Erythroblast (primary cell): ENCODE measurements at regions not wholly inside any gene's neighbourhood (a gene's known extent, or its start where the extent isn't known, plus 50 kb on each side); places are given as distances from the start of the nearest gene placed in this dataset.

ENCODE experiments used
- GATA1 ChIP-seq: IDR thresholded peaks from 2 replicates; pipeline ENCODE4 v1.6.1; 2011; ENCODE audit warnings: low read depth, mild to moderate bottlenecking, control low read depth, low read length, moderate library complexity
- POLR2A ChIP-seq: IDR thresholded peaks from 2 replicates; pipeline ENCODE4 v1.6.1; 2011; ENCODE audit warnings: mild to moderate bottlenecking, low read length

DNA sequence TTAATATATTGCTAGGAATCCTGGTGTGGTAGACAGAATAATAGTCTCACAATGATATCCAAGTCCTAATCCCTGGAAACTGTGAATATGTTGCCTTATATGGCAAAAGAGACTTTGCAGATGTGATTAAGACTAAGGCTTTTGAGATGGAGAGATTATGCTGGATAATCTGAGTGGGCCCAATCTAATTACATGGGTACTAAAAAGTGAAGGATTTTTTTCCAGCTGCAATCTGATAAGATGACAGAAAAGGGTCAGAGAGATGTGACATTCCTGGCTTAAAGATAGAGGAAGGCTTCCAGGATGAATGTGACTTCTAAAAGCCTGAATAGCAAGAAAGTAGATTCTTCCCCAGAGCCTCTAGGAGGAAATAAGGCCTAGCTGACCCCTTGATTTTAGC lies 80.7 kb upstream of the MPDZ start:
- no peak for TF ChIP-seq POLR2A
- no peak for TF ChIP-seq GATA1
